ENCODE measurements at regions not wholly inside any gene's neighbourhood (a gene's known extent, or its start where the extent isn't known, plus 50 kb on each side); places are given as distances from the start of the nearest gene placed in this dataset.

- Histone ChIP-seq H3K27ac (ENCODE audit: low read depth, low read length, poor library complexity, severe bottlenecking) (no peak overlapping the region), H3K9me3 (ENCODE audit: low read depth, low read length, poor library complexity, severe bottlenecking) (no peaks in the 10 kb centered on the region), H3K4me3 (ENCODE audit: low read depth, low read length, poor library complexity, severe bottlenecking) (no peak overlapping the region), H3K27me3 (replicated peaks; ENCODE audit: insufficient read depth, low read depth, low read length, poor library complexity) (no peaks in the 10 kb centered on the region), H3K4me1 (ENCODE audit: insufficient read depth, low read length, poor library complexity, severe bottlenecking) (no peaks in the 10 kb centered on the region), H3K36me3 (ENCODE audit: insufficient read depth, low read length, poor library complexity, severe bottlenecking) (no peaks in the 10 kb centered on the region)
- intact Hi-C loops (cut with micrococcal nuclease; ENCODE audit: unreplicated experiment), result no loop called here
- no peak for TF ChIP-seq EZH2 (IDR thresholded peaks at IDR 0.05; ENCODE audit: borderline replicate concordance, low read depth, low read length, poor library complexity, severe bottlenecking)
- no peak for TF ChIP-seq CTCF (conservative IDR thresholded peaks at IDR 0.05; ENCODE audit: low read depth, low read length)
- ChIA-PET POLR2A (ENCODE audit: low non-redundant PET) (no interaction called here), CTCF (no interaction called here)
- no TSS peak for BruUV-seq (replicated peaks)
- DNase-seq (ENCODE audit: low spot score), result no peak
These were observed 144.6 kb downstream of the MAIP1 start for GRCh38 chr2:200100027-200100426.

- Histone ChIP-seq H3K4me3 (ENCODE audit: low read depth, low read length, poor library complexity, severe bottlenecking) (no peak overlapping the region), H3K27me3 (replicated peaks; ENCODE audit: insufficient read depth, low read depth, low read length, poor library complexity) (no peaks in the 10 kb centered on the region), H3K9me3 (ENCODE audit: low read depth, low read length, poor library complexity, severe bottlenecking) (no peaks in the 10 kb centered on the region), H3K4me1 (ENCODE audit: insufficient read depth, low read length, poor library complexity, severe bottlenecking) (no peaks in the 10 kb centered on the region), H3K36me3 (ENCODE audit: insufficient read depth, low read length, poor library complexity, severe bottlenecking) (no peaks in the 10 kb centered on the region), H3K27ac (ENCODE audit: low read depth, low read length, poor library complexity, severe bottlenecking) (no peak overlapping the region)
- TF ChIP-seq CTCF (conservative IDR thresholded peaks at IDR 0.05; ENCODE audit: low read depth, low read length) (no peak), EZH2 (IDR thresholded peaks at IDR 0.05; ENCODE audit: borderline replicate concordance, low read depth, low read length, poor library complexity, severe bottlenecking) (no peak)
- intact Hi-C loops (cut with micrococcal nuclease; ENCODE audit: unreplicated experiment), result no loop called here
- DNase-seq (ENCODE audit: low spot score), result no peak
- ChIA-PET CTCF (no interaction called here), POLR2A (ENCODE audit: low non-redundant PET) (no interaction called here)
- no TSS peak for BruUV-seq (replicated peaks)
These were observed 146.5 kb downstream of the MAIP1 start for GRCh38 chr2:200101922-200102321.

GRCh38 chr2:200102971-200103370 is 147.6 kb downstream of the MAIP1 start:
- no peak for DNase-seq (ENCODE audit: low spot score)
- no peaks in the 10 kb centered on the region for H3K36me3 ChIP-seq (ENCODE audit: insufficient read depth, low read length, poor library complexity, severe bottlenecking)
- no peak overlapping the region for H3K27ac ChIP-seq (ENCODE audit: low read depth, low read length, poor library complexity, severe bottlenecking)
- no TSS peak for BruUV-seq (replicated peaks)
- intact Hi-C loops (cut with micrococcal nuclease; ENCODE audit: unreplicated experiment), result no loop called here
- H3K27me3 ChIP-seq (replicated peaks; ENCODE audit: insufficient read depth, low read depth, low read length, poor library complexity), result no peaks in the 10 kb centered on the region
- ChIA-PET POLR2A (ENCODE audit: low non-redundant PET) (no interaction called here), CTCF (no interaction called here)
- TF ChIP-seq EZH2 (IDR thresholded peaks at IDR 0.05; ENCODE audit: borderline replicate concordance, low read depth, low read length, poor library complexity, severe bottlenecking) (no peak), CTCF (conservative IDR thresholded peaks at IDR 0.05; ENCODE audit: low read depth, low read length) (no peak)
- H3K4me1 ChIP-seq (ENCODE audit: insufficient read depth, low read length, poor library complexity, severe bottlenecking), result no peaks in the 10 kb centered on the region
- no peak overlapping the region for H3K4me3 ChIP-seq (ENCODE audit: low read depth, low read length, poor library complexity, severe bottlenecking)
- no peaks in the 10 kb centered on the region for H3K9me3 ChIP-seq (ENCODE audit: low read depth, low read length, poor library complexity, severe bottlenecking)

All from A673 (cell line).